IMR-90 (cell line): ENCODE measurements at regions not wholly inside any gene's neighbourhood (a gene's known extent, or its start where the extent isn't known, plus 50 kb on each side); places are given as distances from the start of the nearest gene placed in this dataset.

Experiments used
- ATAC-seq: fragments of 200-7000 bp; cut with Tn5 transposase; 2 replicates; pipeline ENCODE4 v1.9.1; 2020; ENCODE audit warnings: low read depth, mild to moderate bottlenecking, moderate library complexity
- BruUV-seq: library from RNA; stranded (reverse); fragments of 400-500 nt; replicated peaks from 2 replicates; lab custom pipeline; 2021; lab: Mats Ljungman, UMichigan
- CTCF ChIA-PET: fragments of 300-600 bp; formaldehyde crosslinking; extraction: SDS; loops from one replicate; lab custom pipeline; 2021; ENCODE audit warnings: antibody characterized with exemption; lab: Yijun Ruan, JAX
- POLR2A ChIA-PET: fragments of 300-600 bp; sonication (Branson Sonifier 250); formaldehyde crosslinking; loops from one replicate; lab custom pipeline; 2022; ENCODE audit warnings: antibody characterized with exemption; ENCODE audit not compliant: unreplicated experiment; lab: Charles Lee
- DNase-seq: peaks from one replicate; pipeline ENCODE4 v3.0.0; 2013
- H2AFZ ChIP-seq: replicated peaks from 2 replicates; pipeline ENCODE3; 2013; ENCODE audit warnings: low read length, mild to moderate bottlenecking; ENCODE audit not compliant: poor library complexity
- H2AK5ac ChIP-seq: 2 replicates; pipeline ENCODE4 v1.6.1; 2013; ENCODE audit warnings: low read depth, low read length, inconsistent platforms
- H2AK9ac ChIP-seq: replicated peaks from 2 replicates; pipeline ENCODE3; 2013; ENCODE audit warnings: mild to moderate bottlenecking, low read depth, low read length, moderate library complexity; ENCODE audit not compliant: poor library complexity
- H2BK120ac ChIP-seq: 2 replicates; pipeline ENCODE4 v1.6.1; 2013; ENCODE audit warnings: low read depth, low read length, inconsistent platforms
- H2BK15ac ChIP-seq: 3 replicates; pipeline ENCODE4 v1.6.1; 2013; ENCODE audit warnings: low read depth, low read length, inconsistent platforms
- H2BK20ac ChIP-seq: 2 replicates; pipeline ENCODE4 v1.6.1; 2013; ENCODE audit warnings: low read depth, mild to moderate bottlenecking, inconsistent platforms, low read length, moderate library complexity
- H2BK5ac ChIP-seq: 2 replicates; pipeline ENCODE4 v1.6.1; 2013; ENCODE audit warnings: mild to moderate bottlenecking, low read depth, low read length, inconsistent platforms; ENCODE audit not compliant: poor library complexity, severe bottlenecking
- H3K14ac ChIP-seq: replicated peaks from 2 replicates; pipeline ENCODE4 v1.6.1; 2013; ENCODE audit warnings: low read depth, low read length, inconsistent platforms
- H3K18ac ChIP-seq: 2 replicates; pipeline ENCODE4 v1.6.1; 2013; ENCODE audit warnings: low read depth, low read length, control low read depth
- H3K23ac ChIP-seq: 2 replicates; pipeline ENCODE4 v1.6.1; 2013; ENCODE audit warnings: low read depth, low read length, inconsistent platforms
- H3K27ac ChIP-seq: 2 replicates; pipeline ENCODE4 v1.5.1; 2013; ENCODE audit warnings: mild to moderate bottlenecking, control low read depth, low read length; ENCODE audit not compliant: insufficient read depth
- H3K27me3 ChIP-seq: 2 replicates; pipeline ENCODE4 v1.6.1; 2013; ENCODE audit warnings: low read length; ENCODE audit not compliant: control insufficient read depth, insufficient read depth
- H3K36me3 ChIP-seq: 2 replicates; pipeline ENCODE4 v1.6.1; 2013; ENCODE audit warnings: low read length, mixed read lengths; ENCODE audit not compliant: control insufficient read depth, insufficient read depth
- H3K4ac ChIP-seq: 2 replicates; pipeline ENCODE4 v1.6.1; 2013; ENCODE audit warnings: low read depth, low read length, inconsistent platforms
- H3K4me1 ChIP-seq: 2 replicates; pipeline ENCODE4 v1.6.1; 2013; ENCODE audit warnings: low read length, mixed read lengths; ENCODE audit not compliant: control insufficient read depth, insufficient read depth
- H3K4me2 ChIP-seq: 2 replicates; pipeline ENCODE4 v1.6.1; 2013; ENCODE audit warnings: low read depth, mild to moderate bottlenecking, control low read depth, low read length, moderate library complexity
- H3K4me3 ChIP-seq: 2 replicates; pipeline ENCODE4 v1.5.1; 2013; ENCODE audit warnings: low read depth, mild to moderate bottlenecking, control low read depth, low read length, moderate library complexity; ENCODE audit not compliant: insufficient read depth
- H3K56ac ChIP-seq: 2 replicates; pipeline ENCODE4 v1.6.1; 2013; ENCODE audit warnings: low read length, inconsistent platforms; ENCODE audit not compliant: insufficient read depth; ENCODE audit errors: extremely low read depth
- H3K79me1 ChIP-seq, 2 experiments: 2 replicates each; pipeline ENCODE4 v1.6.1; 2013; ENCODE audit warnings: low read length in 2 of 2, inconsistent platforms in 1 of 2, low read depth in 1 of 2
- H3K9ac ChIP-seq: 2 replicates; pipeline ENCODE4 v1.6.1; 2013; ENCODE audit warnings: low read depth, low read length, control low read depth
- H3K9me1 ChIP-seq: 2 replicates; pipeline ENCODE4 v1.6.1; 2013; ENCODE audit warnings: low read length, inconsistent platforms; ENCODE audit not compliant: insufficient read depth
- H3K9me3 ChIP-seq: 2 replicates; pipeline ENCODE4 v1.6.1; 2013; ENCODE audit warnings: low read length; ENCODE audit not compliant: control insufficient read depth, insufficient read depth
- H4K20me1 ChIP-seq: 2 replicates; pipeline ENCODE4 v1.6.1; 2013; ENCODE audit warnings: low read length, inconsistent platforms; ENCODE audit not compliant: insufficient read depth
- H4K5ac ChIP-seq: 2 replicates; pipeline ENCODE4 v1.6.1; 2013; ENCODE audit warnings: mild to moderate bottlenecking, low read depth, low read length, control low read depth
- H4K8ac ChIP-seq, 2 experiments: 2 replicates each; pipeline ENCODE4 v1.6.1; 2013; ENCODE audit warnings: low read depth in 2 of 2, low read length in 2 of 2, control low read depth in 1 of 2, inconsistent platforms in 1 of 2
- H4K91ac ChIP-seq: 2 replicates; pipeline ENCODE4 v1.6.1; 2013; ENCODE audit warnings: low read depth, low read length, inconsistent platforms; ENCODE audit not compliant: insufficient read depth
- BHLHE40 ChIP-seq: fragments of 150-350 bp; IDR thresholded peaks from 2 replicates; pipeline ENCODE4 v1.6.1; 2016; ENCODE audit warnings: mild to moderate bottlenecking, low read depth, low read length
- CEBPB ChIP-seq: IDR thresholded peaks from 2 replicates; pipeline ENCODE4 v1.6.1; 2012; ENCODE audit warnings: low read depth, low read length, improper control_type of control experiment
- CHD1 ChIP-seq: IDR thresholded peaks from 2 replicates; pipeline ENCODE4 v1.6.1; 2012; ENCODE audit warnings: low read depth, low read length, improper control_type of control experiment
- CTCF ChIP-seq: conservative IDR thresholded peaks from 2 replicates; pipeline ENCODE4 v1.5.1; 2012; ENCODE audit warnings: mild to moderate bottlenecking, low read depth, low read length, improper control_type of control experiment
- ELK1 ChIP-seq: fragments of 150-350 bp; IDR thresholded peaks from 2 replicates; pipeline ENCODE4 v1.6.1; 2016; ENCODE audit warnings: low read depth, mild to moderate bottlenecking, low read length, moderate library complexity, borderline replicate concordance
- FOS ChIP-seq: fragments of 150-350 bp; IDR thresholded peaks from 2 replicates; pipeline ENCODE4 v1.6.1; 2016; ENCODE audit warnings: low read depth, low read length
- MAFK ChIP-seq: IDR thresholded peaks from 2 replicates; pipeline ENCODE4 v1.6.1; 2012; ENCODE audit warnings: low read depth, low read length, improper control_type of control experiment
- MAZ ChIP-seq: IDR thresholded peaks from 2 replicates; pipeline ENCODE4 v1.6.1; 2012; ENCODE audit warnings: low read depth, mild to moderate bottlenecking, low read length, improper control_type of control experiment, moderate library complexity, borderline replicate concordance
- MXI1 ChIP-seq: IDR thresholded peaks from 2 replicates; pipeline ENCODE4 v1.6.1; 2012; ENCODE audit warnings: low read depth, mild to moderate bottlenecking, low read length, moderate library complexity, borderline replicate concordance
- NFE2L2 ChIP-seq: fragments of 150-350 bp; IDR thresholded peaks from 2 replicates; pipeline ENCODE4 v1.6.1; 2016; ENCODE audit warnings: low read depth, mild to moderate bottlenecking, low read length
- POLR2A ChIP-seq: IDR thresholded peaks from 2 replicates; pipeline ENCODE4 v1.6.1; 2012; ENCODE audit warnings: mild to moderate bottlenecking, low read depth, low read length
- RAD21 ChIP-seq: IDR thresholded peaks from 2 replicates; pipeline ENCODE4 v1.6.1; 2012; ENCODE audit warnings: low read length, improper control_type of control experiment
- RCOR1 ChIP-seq: IDR thresholded peaks from 2 replicates; pipeline ENCODE4 v1.6.1; 2012; ENCODE audit warnings: mild to moderate bottlenecking, low read length, improper control_type of control experiment; ENCODE audit not compliant: insufficient replicate concordance
- RFX5 ChIP-seq: IDR thresholded peaks from 2 replicates; pipeline ENCODE4 v1.8.0; 2012; ENCODE audit warnings: low read depth, mild to moderate bottlenecking, low read length, moderate library complexity
- SMC3 ChIP-seq: fragments of 150-350 bp; IDR thresholded peaks from 2 replicates; pipeline ENCODE4 v1.6.1; 2016; ENCODE audit warnings: low read depth, mild to moderate bottlenecking, antibody characterized with exemption, low read length, moderate library complexity
- USF2 ChIP-seq: fragments of 150-350 bp; IDR thresholded peaks from 2 replicates; pipeline ENCODE4 v1.6.1; 2017; ENCODE audit warnings: mild to moderate bottlenecking, antibody characterized with exemption, low read length, low read depth
- WGBS, 2 experiments: methylation state at CpG; one replicate each; pipeline versions ENCODE4 v1.1.5 to v1.1.7; 2013; ENCODE audit warnings: missing lambda C conversion rate in 2 of 2; ENCODE audit not compliant: insufficient read length in 1 of 2; ENCODE audit errors: extremely low coverage in 2 of 2; 5-methylcytosine and 5-hydroxymethylcytosine counted together
- dilution Hi-C: fragments of 300-500 bp; cut with HindIII; formaldehyde crosslinking; loops from one replicate; pipeline ENCODE4 v1.14.3; 2018; ENCODE audit warnings: low sequenced_read_pairs; ENCODE audit not compliant: unreplicated experiment
- in situ Hi-C: fragments of 300-500 bp; cut with MboI; formaldehyde crosslinking; loops from 3 replicates; pipeline ENCODE4 v1.14.3; 2019; ENCODE audit warnings: low sequenced_read_pairs, inconsistent platforms, mixed read lengths
- intact Hi-C: fragments of 100-400 bp; cut with micrococcal nuclease; formaldehyde crosslinking; loops from 2 replicates; pipeline ENCODE4 v1.10.0; 2022

- intact Hi-C loops (no loop called here), dilution Hi-C loops (no loop called here), in situ Hi-C loops (no loop called here)
- H4K20me1 ChIP-seq: no peaks in the 10 kb centered on the region
- no peaks in the 10 kb centered on the region for H3K9me1 ChIP-seq
- H2AK9ac ChIP-seq: no peak overlapping the region
- peaks cover 15% of the 10 kb centered on the region for H3K9me3 ChIP-seq
- no TSS peak for BruUV-seq
- H3K4me3 ChIP-seq: no peak overlapping the region
- no peak overlapping the region for H4K5ac ChIP-seq
- H4K91ac ChIP-seq: no peak overlapping the region
- H2AFZ ChIP-seq: no peak overlapping the region
- CTCF ChIA-PET: no interaction called here
- no peak overlapping the region for H3K4ac ChIP-seq
- no peak overlapping the region for H3K56ac ChIP-seq
- DNase-seq: no peak
- POLR2A ChIA-PET: no interaction called here
- no peaks in the 10 kb centered on the region for H3K36me3 ChIP-seq
- no peaks in the 10 kb centered on the region for H3K79me1 ChIP-seq
- H3K23ac ChIP-seq: no peak overlapping the region
- no peak overlapping the region for H4K8ac ChIP-seq
- no peaks in the 10 kb centered on the region for H3K4me1 ChIP-seq
- no peak overlapping the region for H2AK5ac ChIP-seq
- WGBS, 2 experiments: no CpG with 5 or more reads among the region's 8 CpGs
- no peak overlapping the region for H2BK120ac ChIP-seq
- no peak overlapping the region for H2BK15ac ChIP-seq
- no peak overlapping the region for H3K14ac ChIP-seq
- H3K27ac ChIP-seq: no peak overlapping the region
- H2BK5ac ChIP-seq: no peak overlapping the region
- TF ChIP-seq MAZ (no peak), FOS (no peak), BHLHE40 (no peak), NFE2L2 (no peak), ELK1 (no peak), MAFK (no peak), USF2 (no peak), RAD21 (no peak), CTCF (no peak), SMC3 (no peak), RCOR1 (no peak), MXI1 (no peak), CEBPB (no peak), CHD1 (no peak), POLR2A (no peak), RFX5 (no peak)
- ATAC-seq: no peak
- no peak overlapping the region for H3K9ac ChIP-seq
- no peaks in the 10 kb centered on the region for H3K27me3 ChIP-seq
- H3K4me2 ChIP-seq: no peak overlapping the region
- H2BK20ac ChIP-seq: no peak overlapping the region
- H3K18ac ChIP-seq: no peak overlapping the region
Measured at GRCh38 chr15:94602754-94603470, 371.6 kb downstream of the MCTP2 start.
